ENCODE measurements at regions not wholly inside any gene's neighbourhood (a gene's known extent, or its start where the extent isn't known, plus 50 kb on each side); places are given as distances from the start of the nearest gene placed in this dataset.

DNA sequence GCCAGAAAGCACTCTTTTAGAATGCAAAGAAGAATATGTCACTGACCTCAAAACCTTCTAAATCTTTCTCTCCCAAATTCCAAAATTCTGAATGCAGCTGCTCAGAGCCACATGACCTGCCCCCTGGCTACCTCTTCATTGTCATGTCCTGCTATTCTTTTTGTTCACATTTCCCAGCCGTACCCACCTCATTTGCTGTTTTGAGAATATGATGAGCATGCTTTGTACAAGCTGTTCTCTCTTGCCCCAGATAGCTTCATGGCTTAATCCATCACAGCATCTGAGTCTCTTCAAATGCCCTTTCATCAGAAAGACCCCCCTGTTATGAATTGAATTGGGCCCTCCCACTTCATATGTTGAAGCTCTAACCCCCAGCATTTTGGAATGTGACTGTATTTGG, 214.3 kb downstream of the KCNS3 start:
- Histone ChIP-seq H3K27me3 (no peaks in the 10 kb centered on the region), H3K27ac (no peak overlapping the region), H3K4me3 (no peak overlapping the region), H3K9me3 (no peaks in the 10 kb centered on the region), H3K4me1 (no peaks in the 10 kb centered on the region), H3K36me3 (no peaks in the 10 kb centered on the region)
- no peak for DNase-seq (ENCODE audit: low spot score in 2 of 2)
- TF ChIP-seq EP300 (IDR thresholded peaks at IDR 0.05): no peak
- TF ChIP-seq POLR2AphosphoS5 (IDR thresholded peaks at IDR 0.05): no peak
- TF ChIP-seq, protein P1, sequence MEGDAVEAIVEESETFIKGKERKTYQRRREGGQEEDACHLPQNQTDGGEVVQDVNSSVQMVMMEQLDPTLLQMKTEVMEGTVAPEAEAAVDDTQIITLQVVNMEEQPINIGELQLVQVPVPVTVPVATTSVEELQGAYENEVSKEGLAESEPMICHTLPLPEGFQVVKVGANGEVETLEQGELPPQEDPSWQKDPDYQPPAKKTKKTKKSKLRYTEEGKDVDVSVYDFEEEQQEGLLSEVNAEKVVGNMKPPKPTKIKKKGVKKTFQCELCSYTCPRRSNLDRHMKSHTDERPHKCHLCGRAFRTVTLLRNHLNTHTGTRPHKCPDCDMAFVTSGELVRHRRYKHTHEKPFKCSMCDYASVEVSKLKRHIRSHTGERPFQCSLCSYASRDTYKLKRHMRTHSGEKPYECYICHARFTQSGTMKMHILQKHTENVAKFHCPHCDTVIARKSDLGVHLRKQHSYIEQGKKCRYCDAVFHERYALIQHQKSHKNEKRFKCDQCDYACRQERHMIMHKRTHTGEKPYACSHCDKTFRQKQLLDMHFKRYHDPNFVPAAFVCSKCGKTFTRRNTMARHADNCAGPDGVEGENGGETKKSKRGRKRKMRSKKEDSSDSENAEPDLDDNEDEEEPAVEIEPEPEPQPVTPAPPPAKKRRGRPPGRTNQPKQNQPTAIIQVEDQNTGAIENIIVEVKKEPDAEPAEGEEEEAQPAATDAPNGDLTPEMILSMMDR (IDR thresholded peaks at IDR 0.05): no peak
- no peak for TF ChIP-seq POLR2A (IDR thresholded peaks at IDR 0.05)
- WGBS: 64% methylated on average over 1 of the region's 1 CpG

DNA sequence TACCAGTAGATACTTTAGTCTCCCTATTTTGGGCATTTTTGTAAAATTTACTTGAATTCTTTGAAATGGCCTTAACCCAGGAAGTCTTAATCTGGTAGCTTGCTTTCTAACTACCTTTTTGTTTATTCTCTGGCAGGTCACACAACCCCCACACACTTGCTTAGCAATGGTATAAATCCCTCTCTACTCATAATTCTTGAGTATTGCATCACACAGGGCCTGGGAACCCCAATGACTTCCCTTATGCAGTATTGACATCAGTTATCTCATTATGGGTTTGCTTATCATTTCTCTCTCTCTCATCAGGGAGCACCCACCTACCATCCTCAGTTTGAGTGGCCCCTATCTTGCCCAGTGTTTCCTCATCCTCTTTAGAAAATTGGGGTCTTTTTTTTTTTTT, 207.1 kb downstream of the KCNS3 start:
- no peak overlapping the region for H3K27ac ChIP-seq
- no peak for TF ChIP-seq EP300 (IDR thresholded peaks at IDR 0.05)
- no peak for TF ChIP-seq POLR2A (IDR thresholded peaks at IDR 0.05)
- TF ChIP-seq, protein P1 (IDR thresholded peaks at IDR 0.05): no peak
- no peak for TF ChIP-seq POLR2AphosphoS5 (IDR thresholded peaks at IDR 0.05)
- H3K36me3 ChIP-seq: no peaks in the 10 kb centered on the region
- DNase-seq (ENCODE audit: low spot score in 2 of 2): no peak
- H3K9me3 ChIP-seq: no peaks in the 10 kb centered on the region
- no peaks in the 10 kb centered on the region for H3K27me3 ChIP-seq
- no peak overlapping the region for H3K4me3 ChIP-seq
- H3K4me1 ChIP-seq: peaks cover 5% of the 10 kb centered on the region

DNA sequence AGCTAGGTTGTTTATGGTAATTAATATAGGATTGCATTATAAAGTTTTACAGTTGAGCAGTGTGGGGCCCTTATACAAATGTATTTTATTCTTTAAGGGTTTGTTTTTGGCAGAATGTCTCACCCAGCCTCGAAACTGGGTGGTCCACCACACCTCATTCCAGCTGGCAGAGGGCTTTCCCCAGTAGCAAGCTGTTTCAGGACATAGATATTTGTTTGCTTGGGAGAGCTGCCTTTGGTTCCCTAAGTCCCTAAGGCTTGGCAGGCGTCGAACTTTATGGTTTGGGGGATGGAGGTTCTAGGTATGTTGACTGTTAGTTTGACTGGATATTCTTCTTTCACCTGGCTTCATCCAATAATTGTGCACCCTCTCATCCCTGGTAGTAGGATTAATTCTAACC, 205.9 kb downstream of the KCNS3 start:
- no peaks in the 10 kb centered on the region for H3K27me3 ChIP-seq
- 41% methylated on average over 3 of the region's 3 CpGs for WGBS
- no peak for DNase-seq (ENCODE audit: low spot score in 2 of 2)

DNA sequence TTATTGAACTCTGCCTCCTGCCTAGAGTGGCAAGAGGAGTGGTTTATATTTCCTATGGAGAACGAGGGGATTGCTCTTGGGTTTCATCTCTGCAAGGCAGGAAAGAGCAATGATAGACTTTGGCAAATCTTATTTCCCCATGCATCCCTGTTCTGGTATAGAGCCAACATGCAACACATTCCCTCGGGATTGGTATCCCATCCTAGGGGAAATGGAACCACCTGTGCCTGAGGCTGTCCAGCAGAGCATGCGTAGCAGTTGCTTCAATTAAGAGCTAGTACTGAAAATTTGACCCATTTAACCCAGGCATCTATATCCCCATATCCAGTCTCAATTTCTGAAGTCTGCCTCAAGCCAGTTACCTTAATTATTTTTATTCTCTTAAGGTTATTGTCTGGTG, 205.3 kb downstream of the KCNS3 start:
- H3K36me3 ChIP-seq: no peaks in the 10 kb centered on the region
- TF ChIP-seq EP300 (IDR thresholded peaks at IDR 0.05) (no peak), POLR2A (IDR thresholded peaks at IDR 0.05) (no peak)
- TF ChIP-seq, protein P1 (IDR thresholded peaks at IDR 0.05): no peak
- WGBS: 76% methylated on average over 3 of the region's 3 CpGs
- H3K27ac ChIP-seq: no peak overlapping the region
- no peak for DNase-seq (ENCODE audit: low spot score in 2 of 2)
- no peaks in the 10 kb centered on the region for H3K9me3 ChIP-seq
- no peak overlapping the region for H3K4me3 ChIP-seq
- H3K4me1 ChIP-seq: peaks cover 5% of the 10 kb centered on the region
- H3K27me3 ChIP-seq: no peaks in the 10 kb centered on the region

More for the DNA sequence above, 205.9 kb downstream of the KCNS3 start:
- no peak overlapping the region for H3K27ac ChIP-seq
- TF ChIP-seq EP300 (IDR thresholded peaks at IDR 0.05) (no peak), POLR2AphosphoS5 (IDR thresholded peaks at IDR 0.05) (no peak), POLR2A (IDR thresholded peaks at IDR 0.05) (no peak)
- TF ChIP-seq, protein P1 (IDR thresholded peaks at IDR 0.05): no peak
- no peaks in the 10 kb centered on the region for H3K36me3 ChIP-seq
- no peaks in the 10 kb centered on the region for H3K9me3 ChIP-seq
- no peak overlapping the region for H3K4me3 ChIP-seq
- H3K4me1 ChIP-seq: peaks cover 5% of the 10 kb centered on the region

DNA sequence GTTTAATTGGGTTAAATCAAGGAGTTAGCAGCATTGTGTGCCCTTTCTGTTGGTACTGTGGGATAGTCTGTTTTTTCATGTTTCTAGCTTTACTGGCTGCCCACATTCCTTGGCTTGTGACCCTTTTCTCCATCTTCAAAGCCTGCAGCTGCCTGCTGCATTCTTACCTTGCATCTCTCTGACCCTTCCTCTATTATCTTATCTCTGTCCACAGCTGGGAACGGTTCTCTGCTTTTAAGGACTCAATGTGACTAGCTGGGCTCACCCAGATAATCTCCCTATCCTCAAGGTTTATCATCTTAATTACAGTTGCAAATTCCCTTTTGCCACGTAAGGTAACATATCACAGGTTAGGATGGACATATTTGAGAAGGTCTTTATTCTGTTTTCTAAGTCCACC, 199.7 kb downstream of the KCNS3 start:
- H3K27me3 ChIP-seq: no peaks in the 10 kb centered on the region
- no peak overlapping the region for H3K4me3 ChIP-seq
- no peaks in the 10 kb centered on the region for H3K36me3 ChIP-seq
- WGBS: 91% methylated on average over 2 of the region's 2 CpGs
- TF ChIP-seq POLR2A (IDR thresholded peaks at IDR 0.05) (no peak), POLR2AphosphoS5 (IDR thresholded peaks at IDR 0.05) (no peak), EP300 (IDR thresholded peaks at IDR 0.05) (no peak)
- TF ChIP-seq, protein P1 (IDR thresholded peaks at IDR 0.05): no peak
- H3K9me3 ChIP-seq: no peaks in the 10 kb centered on the region
- DNase-seq (ENCODE audit: low spot score in 2 of 2): no peak
- no peak overlapping the region for H3K27ac ChIP-seq
- H3K4me1 ChIP-seq: no peaks in the 10 kb centered on the region

Measured in suprapubic skin (tissue), 4 donors.